ENCODE measurements at regions not wholly inside any gene's neighbourhood (a gene's known extent, or its start where the extent isn't known, plus 50 kb on each side); places are given as distances from the start of the nearest gene placed in this dataset.
A peak's percentile ranks its signal among the peaks of the same experiment; 100 is the strongest.
"Not testable (repeated sequence)": the region's sequence is repeated elsewhere in the genome, so short reads cannot be mapped to it uniquely, and the experiment has no call there.

DNA sequence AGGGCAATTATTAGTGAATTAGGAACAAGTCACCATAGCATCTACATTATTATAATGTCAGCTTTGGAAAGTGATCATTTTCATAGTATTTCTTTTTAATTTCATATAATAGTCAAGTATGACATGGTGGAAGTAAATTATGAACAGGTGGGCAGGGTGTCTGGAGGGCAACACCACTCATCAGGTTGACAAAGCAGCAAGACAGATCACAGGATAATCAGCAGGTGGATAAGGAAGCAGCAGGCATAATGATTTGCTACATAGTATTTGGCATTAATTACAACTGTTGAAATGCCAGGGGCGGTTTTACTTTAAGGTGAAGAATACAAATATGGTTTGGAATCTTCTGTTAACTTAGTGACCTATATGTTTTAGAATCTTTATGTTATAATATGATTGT is 1342.2 kb downstream of the PLA2G4A start:
- FAIRE-seq = peak; percentile 78
- TF ChIP-seq, protein P1, sequence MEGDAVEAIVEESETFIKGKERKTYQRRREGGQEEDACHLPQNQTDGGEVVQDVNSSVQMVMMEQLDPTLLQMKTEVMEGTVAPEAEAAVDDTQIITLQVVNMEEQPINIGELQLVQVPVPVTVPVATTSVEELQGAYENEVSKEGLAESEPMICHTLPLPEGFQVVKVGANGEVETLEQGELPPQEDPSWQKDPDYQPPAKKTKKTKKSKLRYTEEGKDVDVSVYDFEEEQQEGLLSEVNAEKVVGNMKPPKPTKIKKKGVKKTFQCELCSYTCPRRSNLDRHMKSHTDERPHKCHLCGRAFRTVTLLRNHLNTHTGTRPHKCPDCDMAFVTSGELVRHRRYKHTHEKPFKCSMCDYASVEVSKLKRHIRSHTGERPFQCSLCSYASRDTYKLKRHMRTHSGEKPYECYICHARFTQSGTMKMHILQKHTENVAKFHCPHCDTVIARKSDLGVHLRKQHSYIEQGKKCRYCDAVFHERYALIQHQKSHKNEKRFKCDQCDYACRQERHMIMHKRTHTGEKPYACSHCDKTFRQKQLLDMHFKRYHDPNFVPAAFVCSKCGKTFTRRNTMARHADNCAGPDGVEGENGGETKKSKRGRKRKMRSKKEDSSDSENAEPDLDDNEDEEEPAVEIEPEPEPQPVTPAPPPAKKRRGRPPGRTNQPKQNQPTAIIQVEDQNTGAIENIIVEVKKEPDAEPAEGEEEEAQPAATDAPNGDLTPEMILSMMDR (IDR thresholded peaks at IDR 0.05; ENCODE audit: insufficient read depth, missing control alignments) = no peak
- no peak for DNase-seq (ENCODE audit: insufficient read length, low spot score)

DNA sequence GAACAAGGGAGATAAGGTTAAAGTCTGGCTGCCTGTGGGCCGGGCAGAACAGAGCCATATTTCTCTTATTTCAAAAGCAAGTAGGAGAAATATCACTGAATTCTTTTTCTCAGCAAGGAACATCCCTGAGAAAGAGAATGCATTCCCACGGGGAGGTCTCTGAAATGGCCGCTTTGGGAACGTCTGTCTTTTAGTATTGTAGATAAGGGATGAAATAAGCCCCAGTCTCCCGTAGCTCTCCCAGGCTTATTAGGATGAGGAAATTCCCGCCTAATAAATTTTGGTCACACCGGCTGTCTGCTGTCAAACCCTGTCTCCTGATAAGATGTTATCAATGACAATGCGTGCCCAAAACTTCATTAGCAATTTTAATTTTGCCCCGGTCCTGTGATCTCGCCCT is 1353.3 kb downstream of the PLA2G4A start:
- not testable (repeated sequence) for DNase-seq (ENCODE audit: insufficient read length, low spot score); FAIRE-seq

DNA sequence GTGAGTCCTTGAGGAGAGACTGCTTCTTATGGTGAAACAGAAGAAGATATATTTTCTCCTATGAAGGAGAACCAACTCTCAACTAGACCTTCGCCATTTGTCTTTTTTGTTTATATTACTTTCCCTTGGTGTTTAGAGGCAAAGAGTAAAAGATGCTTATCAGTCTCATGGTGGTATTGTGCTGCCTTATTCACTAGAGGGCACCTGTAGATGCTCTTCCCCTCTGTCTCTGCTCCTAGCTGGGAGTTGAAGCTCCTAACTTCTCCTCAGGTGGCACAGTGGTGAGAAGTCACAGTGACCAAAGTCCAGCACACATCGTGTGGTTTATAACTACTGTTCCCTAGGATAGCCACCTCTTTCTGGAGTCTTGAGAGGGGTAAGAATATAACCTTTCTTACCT is 1359.6 kb downstream of the PLA2G4A start:
- TF ChIP-seq, protein P1 (IDR thresholded peaks at IDR 0.05; ENCODE audit: insufficient read depth, missing control alignments) = peak; percentile 5

DNA sequence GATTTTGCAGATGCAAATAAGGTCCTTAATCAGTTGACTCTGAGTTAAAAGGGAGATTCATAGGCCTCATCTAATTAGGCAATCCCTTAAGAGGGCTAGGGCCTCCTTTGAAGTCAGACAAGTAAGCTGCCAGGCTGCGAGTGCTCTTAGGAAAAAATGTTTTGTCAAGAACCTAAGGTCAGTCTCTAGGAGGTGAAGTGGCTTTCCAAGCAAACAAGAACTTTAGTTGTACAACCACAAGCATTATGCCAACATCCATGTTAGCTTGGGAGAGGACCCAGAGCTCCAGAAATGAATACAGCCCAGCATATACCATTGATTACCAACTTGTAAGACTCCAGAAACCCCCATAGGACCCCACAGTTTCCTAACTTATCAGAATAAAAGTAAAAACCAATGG is 1366.2 kb downstream of the PLA2G4A start:
- DNase-seq (ENCODE audit: insufficient read length, low spot score) (no peak), FAIRE-seq (peak; percentile 58)
- TF ChIP-seq, protein P1 (IDR thresholded peaks at IDR 0.05; ENCODE audit: insufficient read depth, missing control alignments) = no peak

More for the DNA sequence above, 1359.6 kb downstream of the PLA2G4A start:
- FAIRE-seq = no peak
- no peak for DNase-seq (ENCODE audit: insufficient read length, low spot score)

DNA sequence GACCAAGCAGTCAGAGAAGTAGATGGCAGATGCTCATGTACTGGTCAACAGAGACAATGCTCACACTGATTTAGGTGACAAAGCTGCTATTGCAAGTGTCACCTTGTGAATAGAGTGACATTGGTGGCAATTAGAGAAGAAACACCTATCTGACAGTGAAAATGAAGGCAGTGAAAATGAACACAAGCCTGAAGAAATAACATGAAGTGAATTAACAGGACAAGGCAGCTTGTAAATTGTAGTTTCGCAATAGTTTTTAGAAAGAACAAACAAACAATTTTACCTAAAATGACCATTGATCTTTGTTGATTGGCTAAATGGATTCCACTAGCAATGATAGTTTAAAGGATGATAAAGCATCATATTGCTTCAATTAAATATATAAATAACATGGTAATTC is 1389.5 kb downstream of the PLA2G4A start:
- TF ChIP-seq, protein P1 (IDR thresholded peaks at IDR 0.05; ENCODE audit: insufficient read depth, missing control alignments) = no peak
- FAIRE-seq (peak; percentile 83), DNase-seq (ENCODE audit: insufficient read length, low spot score) (no peak)

DNA sequence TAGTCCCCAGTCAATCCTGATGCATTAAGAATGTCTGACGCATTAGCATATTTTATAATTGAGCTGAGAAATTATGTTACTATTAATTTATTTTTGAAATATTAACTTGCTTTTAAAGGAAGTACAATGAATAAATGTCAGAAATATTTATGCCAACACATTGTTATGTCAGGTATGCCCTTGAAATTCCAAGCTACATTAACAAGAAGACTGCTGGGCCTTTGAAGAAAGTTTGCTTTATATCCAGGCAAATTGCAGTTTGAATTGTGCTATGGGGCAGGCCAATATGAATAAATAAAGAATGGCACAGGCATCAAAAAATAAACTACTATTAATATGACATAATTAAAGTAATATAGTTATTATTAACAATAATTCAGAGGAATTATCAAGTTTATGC is 1391.3 kb downstream of the PLA2G4A start:
- DNase-seq (ENCODE audit: insufficient read length, low spot score) (no peak), FAIRE-seq (no peak)
- TF ChIP-seq, protein P1 (IDR thresholded peaks at IDR 0.05; ENCODE audit: insufficient read depth, missing control alignments) = no peak

DNA sequence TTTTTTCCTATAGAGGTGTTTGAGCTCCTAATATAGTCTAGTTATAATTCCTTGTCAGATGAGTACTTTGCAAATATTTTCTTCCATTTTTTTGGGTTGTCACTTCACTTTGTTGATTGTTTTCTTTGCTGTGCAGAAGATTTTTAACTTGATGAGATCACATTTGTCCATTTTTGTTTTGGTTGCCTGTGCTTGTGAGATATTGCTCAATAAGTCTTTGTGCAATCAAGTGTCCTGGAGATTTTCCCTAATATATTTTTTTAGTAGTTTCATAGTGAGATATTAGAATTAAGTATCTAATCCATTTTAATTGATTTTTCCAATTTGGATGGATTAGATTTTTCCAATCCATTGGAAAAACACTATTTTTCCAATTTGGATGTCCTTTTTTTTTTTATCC is 1395.5 kb downstream of the PLA2G4A start:
- TF ChIP-seq, protein P1 (IDR thresholded peaks at IDR 0.05; ENCODE audit: insufficient read depth, missing control alignments) = no peak
- no peak for FAIRE-seq
- no peak for DNase-seq (ENCODE audit: insufficient read length, low spot score)

DNA sequence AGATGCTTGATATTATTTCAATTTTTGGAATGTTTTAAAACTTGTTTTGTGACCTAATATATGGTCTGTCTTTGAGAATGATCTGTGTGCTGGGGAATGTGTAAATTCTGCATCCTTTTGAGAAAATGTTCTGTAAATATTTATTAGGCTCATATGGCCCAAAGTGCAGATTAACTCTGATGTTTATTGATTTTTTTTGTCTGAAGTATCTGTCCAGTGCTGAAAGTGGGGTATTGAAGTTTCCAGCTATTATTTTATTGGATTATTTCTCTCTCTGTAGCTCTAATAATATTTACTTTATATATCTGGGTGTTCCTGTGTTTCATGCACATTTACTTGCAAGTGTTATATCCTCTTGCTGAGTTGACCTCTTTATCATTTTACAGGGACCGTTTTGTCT is 1397.2 kb downstream of the PLA2G4A start:
- peak; percentile 84 for FAIRE-seq
- TF ChIP-seq, protein P1 (IDR thresholded peaks at IDR 0.05; ENCODE audit: insufficient read depth, missing control alignments) = no peak
- DNase-seq (ENCODE audit: insufficient read length, low spot score) = no peak

Data from D721Med (cell line).